MCF 10A (cell line): ENCODE measurements at regions not wholly inside any gene's neighbourhood (a gene's known extent, or its start where the extent isn't known, plus 50 kb on each side); places are given as distances from the start of the nearest gene placed in this dataset.

ENCODE experiments used
- BruUV-seq: library from RNA; stranded (reverse); fragments of 400-500 nt; replicated peaks from 2 replicates; lab custom pipeline; 2021; lab: Mats Ljungman, UMichigan
- CTCF ChIA-PET: fragments of 300-600 bp; sonication (Branson Sonifier 250); formaldehyde crosslinking; extraction: SDS; loops from one replicate; lab custom pipeline; 2021; ENCODE audit warnings: antibody characterized with exemption, inconsistent platforms; lab: Yijun Ruan, JAX
- POLR2A ChIA-PET: fragments of 300-600, 350-650 bp; sonication (Branson Sonifier 250); formaldehyde crosslinking; extraction: SDS; loops from one replicate; lab custom pipeline; 2020; ENCODE audit warnings: antibody characterized with exemption, inconsistent platforms; lab: Yijun Ruan, JAX
- DNase-seq: peaks from one replicate; pipeline ENCODE4 v3.0.0-alpha.2; 2018; ENCODE audit not compliant: unreplicated experiment
- H3K27ac Mint-ChIP-seq: one replicate; pipeline ENCODE4 v1.8.0; 2022; ENCODE audit warnings: mild to moderate bottlenecking, low read depth, mixed read lengths; ENCODE audit not compliant: unreplicated experiment
- H3K27me3 Mint-ChIP-seq: one replicate; pipeline ENCODE4 v1.8.0; 2022; ENCODE audit warnings: mixed read lengths; ENCODE audit not compliant: insufficient read depth, unreplicated experiment
- H3K36me3 Mint-ChIP-seq: one replicate; pipeline ENCODE4 v1.8.0; 2022; ENCODE audit warnings: mild to moderate bottlenecking, moderate library complexity, mixed read lengths; ENCODE audit not compliant: insufficient read depth, unreplicated experiment
- H3K4me1 Mint-ChIP-seq: one replicate; pipeline ENCODE4 v1.8.0; 2022; ENCODE audit warnings: mixed read lengths; ENCODE audit not compliant: insufficient read depth, unreplicated experiment
- H3K4me3 Mint-ChIP-seq: one replicate; pipeline ENCODE4 v1.8.0; 2022; ENCODE audit warnings: mild to moderate bottlenecking, moderate library complexity, mixed read lengths; ENCODE audit not compliant: unreplicated experiment
- H3K9me3 Mint-ChIP-seq: one replicate; pipeline ENCODE4 v1.8.0; 2022; ENCODE audit warnings: mixed read lengths; ENCODE audit not compliant: unreplicated experiment
- intact Hi-C: fragments of 100-400 bp; cut with micrococcal nuclease; formaldehyde crosslinking; loops from 2 replicates; pipeline ENCODE4 v1.14.1; 2022
- TF ChIP-seq, protein P1 (sequence below): fragments of 200-600 bp; IDR thresholded peaks from one replicate; pipeline ENCODE4 v1.8.0; 2022; ENCODE audit warnings: antibody characterized with exemption, mild to moderate bottlenecking; ENCODE audit not compliant: unreplicated experiment

DNA sequence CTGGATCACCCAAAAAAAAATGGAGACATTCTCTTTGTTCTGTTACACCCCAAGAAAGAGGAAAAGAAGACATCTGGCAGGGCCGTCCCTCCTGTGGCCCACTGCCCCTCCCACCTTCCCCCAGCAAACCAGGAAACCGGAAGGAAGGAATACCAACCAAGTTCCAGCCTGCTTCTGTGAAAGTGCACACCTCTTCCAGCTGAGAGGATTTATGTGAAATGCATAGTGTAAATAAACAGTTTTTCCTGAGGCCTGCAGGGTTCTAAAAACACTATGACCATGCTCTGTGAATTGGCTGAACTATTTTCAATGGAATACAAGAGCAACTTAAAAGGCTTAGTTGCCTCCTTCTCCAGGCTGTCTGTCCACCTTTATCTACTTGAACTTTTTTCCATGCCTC, 50.0 kb upstream of the CHST1 start:
- TF ChIP-seq, protein P1, sequence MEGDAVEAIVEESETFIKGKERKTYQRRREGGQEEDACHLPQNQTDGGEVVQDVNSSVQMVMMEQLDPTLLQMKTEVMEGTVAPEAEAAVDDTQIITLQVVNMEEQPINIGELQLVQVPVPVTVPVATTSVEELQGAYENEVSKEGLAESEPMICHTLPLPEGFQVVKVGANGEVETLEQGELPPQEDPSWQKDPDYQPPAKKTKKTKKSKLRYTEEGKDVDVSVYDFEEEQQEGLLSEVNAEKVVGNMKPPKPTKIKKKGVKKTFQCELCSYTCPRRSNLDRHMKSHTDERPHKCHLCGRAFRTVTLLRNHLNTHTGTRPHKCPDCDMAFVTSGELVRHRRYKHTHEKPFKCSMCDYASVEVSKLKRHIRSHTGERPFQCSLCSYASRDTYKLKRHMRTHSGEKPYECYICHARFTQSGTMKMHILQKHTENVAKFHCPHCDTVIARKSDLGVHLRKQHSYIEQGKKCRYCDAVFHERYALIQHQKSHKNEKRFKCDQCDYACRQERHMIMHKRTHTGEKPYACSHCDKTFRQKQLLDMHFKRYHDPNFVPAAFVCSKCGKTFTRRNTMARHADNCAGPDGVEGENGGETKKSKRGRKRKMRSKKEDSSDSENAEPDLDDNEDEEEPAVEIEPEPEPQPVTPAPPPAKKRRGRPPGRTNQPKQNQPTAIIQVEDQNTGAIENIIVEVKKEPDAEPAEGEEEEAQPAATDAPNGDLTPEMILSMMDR, result no peak
- Mint-ChIP-seq H3K36me3 (no peaks in the 10 kb centered on the region), H3K9me3 (no peaks in the 10 kb centered on the region), H3K27me3 (peaks cover 21% of the 10 kb centered on the region), H3K4me3 (no peak overlapping the region), H3K27ac (no peak overlapping the region), H3K4me1 (peaks cover 3% of the 10 kb centered on the region)
- ChIA-PET CTCF (interaction anchor here (0.6 kb wide), 1 partner anchor 147 kb away, joined by 3 read pairs; no protein-coding TSS in a partner anchor), POLR2A (no interaction called here)
- BruUV-seq, result no TSS peak
- intact Hi-C loops, result no loop called here
- DNase-seq, result no peak
